Suprapubic skin (tissue), 4 donors: ENCODE measurements at regions not wholly inside any gene's neighbourhood (a gene's known extent, or its start where the extent isn't known, plus 50 kb on each side); places are given as distances from the start of the nearest gene placed in this dataset.

Experiments
- DNase-seq, 2 donors: peaks; one replicate each; pipeline ENCODE4 v3.0.0-alpha.2; 2019; ENCODE audit warnings: low spot score in 2 of 2
- H3K27ac ChIP-seq: fragments of 200-600 bp; sonication (generic); one replicate; pipeline ENCODE4 v1.5.1; 2019
- H3K27me3 ChIP-seq: fragments of 200-600 bp; sonication (generic); one replicate; pipeline ENCODE4 v1.5.1; 2019
- H3K36me3 ChIP-seq: fragments of 200-600 bp; sonication (generic); one replicate; pipeline ENCODE4 v1.5.1; 2019
- H3K4me1 ChIP-seq: fragments of 200-600 bp; sonication (generic); one replicate; pipeline ENCODE4 v1.5.1; 2019
- H3K4me3 ChIP-seq: fragments of 200-600 bp; sonication (generic); one replicate; pipeline ENCODE4 v1.5.1; 2019; ENCODE audit warnings: mild to moderate bottlenecking
- H3K9me3 ChIP-seq: fragments of 200-600 bp; sonication (generic); one replicate; pipeline ENCODE4 v1.5.1; 2019
- EP300 ChIP-seq: sonication (generic); formaldehyde crosslinking; IDR thresholded peaks from one replicate; pipeline ENCODE4 v1.6.1; 2017; ENCODE audit warnings: antibody characterized with exemption
- POLR2A ChIP-seq, 2 donors: fragments of 450-650 bp; IDR thresholded peaks; one replicate each; pipeline ENCODE4 v1.6.1; 2017; ENCODE audit warnings: antibody characterized with exemption in 2 of 2, mild to moderate bottlenecking in 2 of 2, moderate library complexity in 2 of 2
- POLR2AphosphoS5 ChIP-seq, 3 donors: sonication (generic); formaldehyde crosslinking; IDR thresholded peaks; one replicate each; pipeline ENCODE4 v1.6.1; 2017; ENCODE audit warnings: antibody characterized with exemption in 3 of 3
- whole genome bisulfite sequencing: methylation state at CpG from one replicate; pipeline ENCODE4 v1.1.5; 2018; 5-methylcytosine and 5-hydroxymethylcytosine counted together
- TF ChIP-seq, protein P1 (sequence below), 2 donors: fragments of 200-600 bp in 1 of 2; fragments of 450-650 bp in 1 of 2; sonication (generic) in 1 of 2; IDR thresholded peaks; one replicate each; pipeline ENCODE4 v1.5.1; 2016 to 2019; ENCODE audit warnings: antibody characterized with exemption in 2 of 2, mild to moderate bottlenecking in 1 of 2, moderate library complexity in 1 of 2

DNA sequence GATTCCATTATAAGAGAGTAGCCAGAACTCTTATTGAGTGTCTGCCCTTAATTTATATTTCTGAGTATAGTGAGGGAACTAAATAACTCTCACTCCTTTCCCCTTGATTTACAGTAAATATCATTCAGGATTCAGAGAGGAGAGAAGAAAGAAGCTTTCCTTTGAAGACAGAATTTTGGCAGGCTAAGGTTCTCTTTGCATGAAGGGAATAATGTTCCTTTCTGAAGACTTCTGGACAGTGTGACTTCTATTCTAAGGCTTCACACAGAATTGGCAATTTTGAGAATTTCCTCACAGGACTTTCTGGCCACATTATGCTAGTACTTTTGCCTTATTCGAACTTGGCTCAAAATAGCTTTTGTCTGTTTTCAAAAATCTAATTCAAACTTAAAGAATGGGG, 352.2 kb upstream of the FBXO33 start:
- no peaks in the 10 kb centered on the region for H3K9me3 ChIP-seq
- WGBS = 53% methylated on average over 1 of the region's 1 CpG
- no peaks in the 10 kb centered on the region for H3K36me3 ChIP-seq
- no peak overlapping the region for H3K4me3 ChIP-seq
- H3K4me1 ChIP-seq = no peaks in the 10 kb centered on the region
- no peak overlapping the region for H3K27ac ChIP-seq
- no peaks in the 10 kb centered on the region for H3K27me3 ChIP-seq
- TF ChIP-seq, protein P1, sequence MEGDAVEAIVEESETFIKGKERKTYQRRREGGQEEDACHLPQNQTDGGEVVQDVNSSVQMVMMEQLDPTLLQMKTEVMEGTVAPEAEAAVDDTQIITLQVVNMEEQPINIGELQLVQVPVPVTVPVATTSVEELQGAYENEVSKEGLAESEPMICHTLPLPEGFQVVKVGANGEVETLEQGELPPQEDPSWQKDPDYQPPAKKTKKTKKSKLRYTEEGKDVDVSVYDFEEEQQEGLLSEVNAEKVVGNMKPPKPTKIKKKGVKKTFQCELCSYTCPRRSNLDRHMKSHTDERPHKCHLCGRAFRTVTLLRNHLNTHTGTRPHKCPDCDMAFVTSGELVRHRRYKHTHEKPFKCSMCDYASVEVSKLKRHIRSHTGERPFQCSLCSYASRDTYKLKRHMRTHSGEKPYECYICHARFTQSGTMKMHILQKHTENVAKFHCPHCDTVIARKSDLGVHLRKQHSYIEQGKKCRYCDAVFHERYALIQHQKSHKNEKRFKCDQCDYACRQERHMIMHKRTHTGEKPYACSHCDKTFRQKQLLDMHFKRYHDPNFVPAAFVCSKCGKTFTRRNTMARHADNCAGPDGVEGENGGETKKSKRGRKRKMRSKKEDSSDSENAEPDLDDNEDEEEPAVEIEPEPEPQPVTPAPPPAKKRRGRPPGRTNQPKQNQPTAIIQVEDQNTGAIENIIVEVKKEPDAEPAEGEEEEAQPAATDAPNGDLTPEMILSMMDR (IDR thresholded peaks at IDR 0.05) = no peak
- TF ChIP-seq POLR2A (IDR thresholded peaks at IDR 0.05) = no peak
- TF ChIP-seq EP300 = no peak
- TF ChIP-seq POLR2AphosphoS5 (IDR thresholded peaks at IDR 0.05) = no peak
- DNase-seq = no peak

DNA sequence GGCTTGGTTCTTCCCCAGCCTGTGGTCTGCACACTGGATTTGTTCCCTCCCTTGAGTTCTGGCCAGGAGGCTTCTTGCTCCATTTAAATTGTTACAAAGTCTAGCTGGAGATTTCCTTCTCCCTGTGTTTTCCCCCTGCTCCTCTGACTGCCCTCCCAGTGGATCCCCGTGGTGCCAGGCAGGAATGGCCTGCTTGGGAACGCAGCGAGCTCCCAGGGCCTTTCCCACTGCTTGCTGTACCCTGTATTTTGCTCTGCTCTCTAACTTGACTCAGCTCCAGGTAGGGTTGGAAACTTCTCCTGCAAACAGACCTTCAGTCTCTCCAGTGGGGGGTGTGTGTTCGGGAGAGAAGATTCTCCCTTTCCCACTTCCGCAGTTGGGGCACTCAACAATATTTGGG, 349.2 kb upstream of the FBXO33 start:
- no peak for DNase-seq
- Histone ChIP-seq H3K27me3 (no peaks in the 10 kb centered on the region), H3K4me3 (no peak overlapping the region), H3K4me1 (no peaks in the 10 kb centered on the region), H3K9me3 (no peaks in the 10 kb centered on the region), H3K36me3 (no peaks in the 10 kb centered on the region), H3K27ac (no peak overlapping the region)
- WGBS = 82% methylated on average over 5 of the region's 5 CpGs
- TF ChIP-seq EP300 = no peak
- TF ChIP-seq, protein P1 (IDR thresholded peaks at IDR 0.05) = no peak
- TF ChIP-seq POLR2A (IDR thresholded peaks at IDR 0.05) = no peak
- no peak for TF ChIP-seq POLR2AphosphoS5 (IDR thresholded peaks at IDR 0.05)

DNA sequence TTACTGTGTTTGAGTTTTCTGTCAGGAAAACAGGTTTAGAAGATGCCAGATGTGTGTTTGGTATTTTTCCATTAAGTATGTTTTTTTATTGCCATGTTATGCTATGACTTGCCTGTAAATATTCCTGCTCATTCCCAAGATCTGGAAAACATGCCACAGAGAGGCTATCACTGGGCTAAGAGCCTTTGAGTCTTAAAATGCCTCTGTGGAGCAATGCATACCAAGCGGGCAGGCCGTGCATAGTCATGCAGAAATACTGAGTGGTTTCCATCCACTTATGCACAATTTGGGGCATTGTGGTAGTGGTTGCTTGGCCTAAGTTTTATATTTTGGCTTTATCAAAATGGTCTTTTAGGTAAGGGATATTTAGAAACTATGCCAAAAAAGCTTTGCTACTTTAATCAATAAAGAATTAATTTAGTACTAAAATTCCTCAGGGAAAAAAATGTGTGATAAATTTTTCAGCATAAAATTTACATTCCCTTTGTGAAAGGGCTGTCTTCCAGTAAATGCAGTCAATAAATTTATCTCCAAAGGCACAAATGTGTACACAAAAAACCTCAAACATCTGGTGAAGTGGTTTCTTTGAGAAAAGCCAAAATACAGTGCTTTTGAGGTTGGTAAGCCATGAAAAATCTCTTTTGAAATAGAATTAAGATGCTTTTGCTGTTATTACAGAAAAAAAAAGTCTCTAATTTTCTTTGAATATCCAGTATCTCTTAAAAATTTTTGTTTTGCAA, 341.3 kb upstream of the FBXO33 start:
- H3K4me3 ChIP-seq = no peak overlapping the region
- TF ChIP-seq EP300 (no peak), POLR2A (IDR thresholded peaks at IDR 0.05) (no peak), POLR2AphosphoS5 (IDR thresholded peaks at IDR 0.05) (no peak)
- TF ChIP-seq, protein P1 (IDR thresholded peaks at IDR 0.05) = no peak
- WGBS = 67% methylated on average over 2 of the region's 2 CpGs

DNA sequence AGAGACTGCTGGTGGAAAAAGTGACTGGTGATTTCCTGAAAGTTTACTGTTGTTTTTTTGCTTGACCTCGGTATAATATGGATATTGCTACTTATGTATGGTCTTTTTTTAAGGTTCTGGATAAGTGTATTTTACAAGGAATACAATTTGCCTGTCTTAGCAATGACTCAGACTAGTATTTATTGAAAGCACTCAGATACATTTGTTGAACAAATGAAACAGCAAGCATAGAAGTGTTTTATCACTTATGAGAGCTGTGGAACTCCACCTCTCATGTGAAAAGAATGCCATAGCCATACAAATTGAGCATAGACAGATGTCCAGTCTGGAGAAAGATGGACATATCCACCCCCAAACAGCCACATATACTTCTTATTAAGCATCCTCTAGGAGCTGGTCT, 340.4 kb upstream of the FBXO33 start:
- H3K4me1 ChIP-seq = no peaks in the 10 kb centered on the region
- H3K9me3 ChIP-seq = no peaks in the 10 kb centered on the region
- no peak for DNase-seq
- WGBS = 55% methylated on average over 1 of the region's 1 CpG
- no peak overlapping the region for H3K4me3 ChIP-seq
- H3K27me3 ChIP-seq = no peaks in the 10 kb centered on the region
- no peak for TF ChIP-seq POLR2AphosphoS5 (IDR thresholded peaks at IDR 0.05)
- TF ChIP-seq POLR2A (IDR thresholded peaks at IDR 0.05) = no peak
- TF ChIP-seq EP300 = no peak
- TF ChIP-seq, protein P1 (IDR thresholded peaks at IDR 0.05) = no peak
- H3K36me3 ChIP-seq = no peaks in the 10 kb centered on the region
- H3K27ac ChIP-seq = no peak overlapping the region

More for the DNA sequence above, 341.3 kb upstream of the FBXO33 start:
- DNase-seq = no peak
- no peaks in the 10 kb centered on the region for H3K9me3 ChIP-seq
- H3K27me3 ChIP-seq = no peaks in the 10 kb centered on the region
- no peaks in the 10 kb centered on the region for H3K4me1 ChIP-seq
- H3K27ac ChIP-seq = no peak overlapping the region
- no peaks in the 10 kb centered on the region for H3K36me3 ChIP-seq

DNA sequence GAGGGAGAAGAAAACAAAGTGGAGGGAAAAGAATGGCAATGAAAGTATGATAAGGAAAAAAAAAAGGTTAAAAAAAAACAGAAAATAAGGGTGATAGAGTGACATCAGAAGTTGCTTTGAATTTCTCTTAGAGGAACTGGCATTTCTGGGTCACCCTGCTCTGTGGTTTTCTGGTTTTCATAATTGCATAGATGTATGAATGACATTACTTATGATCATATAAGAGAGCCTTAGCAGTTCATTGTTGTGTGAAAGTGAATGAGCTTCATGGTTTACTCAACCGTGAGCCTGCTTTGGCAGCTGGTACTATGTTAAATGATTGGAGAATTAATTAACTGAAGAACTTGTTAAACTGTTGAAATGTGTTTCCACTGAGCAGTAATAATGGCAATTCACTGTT, 336.4 kb upstream of the FBXO33 start:
- H3K27ac ChIP-seq = no peak overlapping the region
- no peaks in the 10 kb centered on the region for H3K36me3 ChIP-seq
- no peak overlapping the region for H3K4me3 ChIP-seq
- TF ChIP-seq EP300 (no peak), POLR2AphosphoS5 (IDR thresholded peaks at IDR 0.05) (no peak), POLR2A (IDR thresholded peaks at IDR 0.05) (no peak)
- TF ChIP-seq, protein P1 (IDR thresholded peaks at IDR 0.05) = no peak
- no peaks in the 10 kb centered on the region for H3K27me3 ChIP-seq
- H3K9me3 ChIP-seq = no peaks in the 10 kb centered on the region
- no peaks in the 10 kb centered on the region for H3K4me1 ChIP-seq
- DNase-seq = no peak
- 72% methylated on average over 1 of the region's 1 CpG for WGBS
